GM23248 (cell line): ENCODE measurements at regions not wholly inside any gene's neighbourhood (a gene's known extent, or its start where the extent isn't known, plus 50 kb on each side); places are given as distances from the start of the nearest gene placed in this dataset.

Experiments used
- EZH2 ChIP-seq: fragments of 200-600 bp; sonication (generic); IDR thresholded peaks from 2 replicates; pipeline ENCODE4 v1.6.1; 2018; ENCODE audit warnings: antibody characterized with exemption, mild to moderate bottlenecking; ENCODE audit not compliant: insufficient read depth, poor library complexity, severe bottlenecking
- EZH2phosphoT487 ChIP-seq: fragments of 200-600 bp; sonication (generic); IDR thresholded peaks from 2 replicates; pipeline ENCODE4 v1.6.1; 2018; ENCODE audit warnings: antibody characterized with exemption, moderate library complexity, mild to moderate bottlenecking, low read depth; ENCODE audit not compliant: insufficient read depth

DNA sequence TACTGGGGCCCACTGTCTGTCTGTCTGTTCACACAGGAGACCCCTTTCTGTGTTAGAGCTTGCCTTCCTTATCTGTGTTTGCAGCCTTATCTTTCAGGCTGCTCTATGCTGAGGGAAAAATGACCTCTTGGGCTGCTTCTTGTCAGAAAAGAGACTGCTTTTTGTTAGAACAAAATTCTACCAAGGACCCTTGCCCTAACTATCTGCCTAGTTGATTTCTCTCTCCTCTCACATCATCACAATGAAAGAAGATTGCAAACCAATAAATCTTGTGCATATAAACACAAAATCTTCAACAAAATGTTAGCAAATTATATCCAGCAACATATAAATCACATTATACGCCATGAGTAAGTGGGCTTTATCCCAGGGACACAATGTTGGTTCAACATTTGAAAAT, 1117.7 kb downstream of the CDH11 start:
- no peak for TF ChIP-seq EZH2phosphoT487
- no peak for TF ChIP-seq EZH2
